ENCODE measurements at regions not wholly inside any gene's neighbourhood (a gene's known extent, or its start where the extent isn't known, plus 50 kb on each side); places are given as distances from the start of the nearest gene placed in this dataset.

DNA sequence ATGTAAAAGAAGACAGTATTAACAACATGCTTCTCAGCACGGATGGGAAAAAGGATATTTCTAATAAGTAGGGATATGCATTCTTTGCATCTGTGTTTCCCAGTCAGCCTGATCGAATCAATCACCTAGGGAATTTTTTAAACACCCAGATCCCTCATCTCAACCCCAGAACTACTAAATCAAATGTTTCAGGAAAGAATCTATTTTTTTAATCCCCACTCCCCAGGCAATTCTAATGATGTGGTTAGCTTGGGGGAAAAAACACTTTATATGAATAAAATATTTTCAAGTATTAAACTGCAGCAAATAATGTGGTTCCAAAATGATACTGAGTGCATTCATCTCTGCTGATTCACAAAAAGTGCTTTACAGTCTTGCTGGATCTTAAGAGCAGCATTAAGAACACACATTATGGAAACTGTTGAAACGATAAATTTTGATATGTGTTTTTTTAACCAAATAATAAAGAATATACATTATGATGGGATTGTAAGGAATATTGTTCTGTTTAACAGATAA lies 68.7 kb upstream of the GUCY1A1 start:
- Histone ChIP-seq H3K4me1 (no peaks in the 10 kb centered on the region), H3K4me3 (no peak overlapping the region), H3K27me3 (no peaks in the 10 kb centered on the region), H3K36me3 (no peaks in the 10 kb centered on the region), H3K9me3 (no peaks in the 10 kb centered on the region), H3K27ac (no peak overlapping the region)
- intact Hi-C loops (cut with DNase I; ENCODE audit: low total_unique reads), result no loop called here
- no peak for DNase-seq
- TF ChIP-seq, protein P1, sequence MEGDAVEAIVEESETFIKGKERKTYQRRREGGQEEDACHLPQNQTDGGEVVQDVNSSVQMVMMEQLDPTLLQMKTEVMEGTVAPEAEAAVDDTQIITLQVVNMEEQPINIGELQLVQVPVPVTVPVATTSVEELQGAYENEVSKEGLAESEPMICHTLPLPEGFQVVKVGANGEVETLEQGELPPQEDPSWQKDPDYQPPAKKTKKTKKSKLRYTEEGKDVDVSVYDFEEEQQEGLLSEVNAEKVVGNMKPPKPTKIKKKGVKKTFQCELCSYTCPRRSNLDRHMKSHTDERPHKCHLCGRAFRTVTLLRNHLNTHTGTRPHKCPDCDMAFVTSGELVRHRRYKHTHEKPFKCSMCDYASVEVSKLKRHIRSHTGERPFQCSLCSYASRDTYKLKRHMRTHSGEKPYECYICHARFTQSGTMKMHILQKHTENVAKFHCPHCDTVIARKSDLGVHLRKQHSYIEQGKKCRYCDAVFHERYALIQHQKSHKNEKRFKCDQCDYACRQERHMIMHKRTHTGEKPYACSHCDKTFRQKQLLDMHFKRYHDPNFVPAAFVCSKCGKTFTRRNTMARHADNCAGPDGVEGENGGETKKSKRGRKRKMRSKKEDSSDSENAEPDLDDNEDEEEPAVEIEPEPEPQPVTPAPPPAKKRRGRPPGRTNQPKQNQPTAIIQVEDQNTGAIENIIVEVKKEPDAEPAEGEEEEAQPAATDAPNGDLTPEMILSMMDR (IDR thresholded peaks at IDR 0.05), result no peak
- TF ChIP-seq POLR2A (IDR thresholded peaks at IDR 0.05), result no peak

DNA sequence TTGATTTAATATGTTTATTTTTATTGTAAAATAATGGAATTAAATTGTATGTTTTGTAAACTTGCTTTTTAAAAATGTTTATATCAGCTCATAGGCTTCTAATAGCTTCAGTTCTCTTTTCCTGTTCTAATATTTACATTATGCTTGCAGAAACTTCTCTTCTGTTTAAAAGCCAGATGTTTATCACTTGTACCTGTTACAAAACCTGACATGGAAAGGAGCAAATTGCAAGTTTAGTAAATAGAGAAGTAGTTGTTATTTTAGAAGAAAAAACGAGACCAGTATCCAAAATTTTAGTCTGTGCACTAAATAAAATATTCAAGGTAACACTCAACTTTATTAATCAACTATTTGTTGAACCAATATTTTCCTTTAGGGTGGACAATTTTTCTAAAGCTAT lies 69.4 kb upstream of the GUCY1A1 start:
- no peaks in the 10 kb centered on the region for H3K4me1 ChIP-seq
- H3K27me3 ChIP-seq, result no peaks in the 10 kb centered on the region
- H3K4me3 ChIP-seq, result no peak overlapping the region
- TF ChIP-seq POLR2A (IDR thresholded peaks at IDR 0.05), result no peak
- TF ChIP-seq, protein P1 (IDR thresholded peaks at IDR 0.05), result no peak
- H3K36me3 ChIP-seq, result no peaks in the 10 kb centered on the region
- H3K9me3 ChIP-seq, result no peaks in the 10 kb centered on the region
- DNase-seq, result no peak
- no peak overlapping the region for H3K27ac ChIP-seq
- intact Hi-C loops (cut with DNase I; ENCODE audit: low total_unique reads), result no loop called here

DNA sequence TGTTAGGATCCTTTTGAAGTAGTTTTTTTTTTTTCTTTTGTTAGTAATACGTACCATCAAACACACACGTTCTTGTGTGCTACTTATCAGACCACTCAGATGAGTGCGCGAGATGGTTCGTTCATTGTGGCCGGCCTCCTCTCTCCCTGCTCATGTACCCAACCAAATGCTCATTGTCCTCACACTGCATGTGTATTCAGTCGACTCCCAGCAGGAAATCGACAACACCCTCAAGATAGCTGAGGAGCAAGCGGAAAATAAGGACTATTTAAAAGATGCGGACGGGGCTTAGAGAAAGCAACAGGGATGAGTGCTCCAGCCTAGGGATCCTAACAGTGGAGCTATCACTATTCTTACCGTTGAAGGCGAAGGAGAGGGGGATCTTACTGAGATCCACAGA lies 72.9 kb upstream of the GUCY1A1 start:
- no peak for DNase-seq
- peak overlapping the region in 1 of 2 donors; percentile 47 for H3K27ac ChIP-seq
- H3K4me1 ChIP-seq, result no peaks in the 10 kb centered on the region
- no peaks in the 10 kb centered on the region for H3K36me3 ChIP-seq
- H3K27me3 ChIP-seq, result no peaks in the 10 kb centered on the region
- TF ChIP-seq POLR2A (IDR thresholded peaks at IDR 0.05), result no peak
- TF ChIP-seq, protein P1 (IDR thresholded peaks at IDR 0.05), result no peak
- intact Hi-C loops (cut with DNase I; ENCODE audit: low total_unique reads), result no loop called here
- H3K4me3 ChIP-seq, result no peak overlapping the region
- no peaks in the 10 kb centered on the region for H3K9me3 ChIP-seq

DNA sequence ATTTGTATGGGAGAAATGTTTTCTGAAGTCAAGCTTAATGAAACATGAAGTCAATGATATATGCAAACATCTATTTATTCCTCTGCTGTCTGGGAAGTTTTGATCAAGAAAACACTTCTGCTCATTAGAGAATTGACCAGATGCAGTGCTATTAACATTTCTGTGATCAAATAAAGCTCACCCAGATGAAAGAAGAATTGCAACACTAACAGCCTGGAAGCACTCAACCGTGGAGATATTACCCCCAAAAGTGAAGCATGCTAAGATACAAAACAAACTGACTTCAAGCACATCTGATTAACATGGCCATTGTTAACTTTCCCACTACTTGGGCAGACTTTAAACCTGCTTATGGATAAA lies 73.7 kb upstream of the GUCY1A1 start:
- intact Hi-C loops (cut with DNase I; ENCODE audit: low total_unique reads), result no loop called here
- H3K27ac ChIP-seq, result peak overlapping the region; percentile 28 to 47
- no peak for TF ChIP-seq POLR2A (IDR thresholded peaks at IDR 0.05)
- TF ChIP-seq, protein P1 (IDR thresholded peaks at IDR 0.05), result no peak

DNA sequence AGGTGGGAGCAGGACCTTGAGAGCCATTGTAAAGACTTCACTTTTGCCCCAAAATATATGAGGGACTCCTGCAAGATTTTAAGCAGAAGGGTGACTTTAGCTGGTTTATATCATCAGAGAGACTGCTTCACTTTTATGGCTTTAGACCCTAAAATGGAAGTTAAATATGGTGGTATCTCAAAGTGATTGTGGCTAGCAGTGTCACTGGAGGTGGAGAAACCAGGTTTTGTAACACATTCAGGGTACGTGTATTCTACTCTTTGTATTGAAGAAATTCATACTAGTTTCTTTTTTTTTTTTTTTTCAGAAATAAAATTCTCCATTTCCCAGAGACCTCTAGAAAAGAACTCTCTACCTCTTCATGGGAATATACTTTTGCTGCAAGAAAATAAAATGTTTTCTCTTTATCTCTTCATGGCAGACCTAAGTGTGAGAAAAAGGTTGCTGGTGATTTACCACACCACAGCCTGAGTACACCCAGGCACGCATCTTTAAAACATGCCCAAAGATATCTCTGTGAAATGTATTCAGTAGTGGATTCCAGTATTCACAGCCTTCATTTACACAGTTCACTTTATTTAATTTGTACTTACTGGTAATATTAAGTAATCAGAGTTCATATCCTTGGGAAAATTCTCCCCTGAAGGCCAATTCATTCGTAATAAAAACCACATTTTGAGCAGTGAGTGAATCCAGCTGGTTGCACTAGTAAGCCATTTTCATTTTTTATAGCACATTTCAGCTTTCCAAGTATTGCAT lies 74.3 kb upstream of the GUCY1A1 start:
- H3K4me3 ChIP-seq, result no peak overlapping the region
- no peaks in the 10 kb centered on the region for H3K4me1 ChIP-seq
- H3K27me3 ChIP-seq, result no peaks in the 10 kb centered on the region
- DNase-seq, result peak in 1 of 2 donors; percentile 39
- H3K36me3 ChIP-seq, result no peaks in the 10 kb centered on the region
- intact Hi-C loops (cut with DNase I; ENCODE audit: low total_unique reads), result no loop called here
- H3K9me3 ChIP-seq, result no peaks in the 10 kb centered on the region
- H3K27ac ChIP-seq, result peak overlapping the region; percentile 34 to 47
- TF ChIP-seq, protein P1 (IDR thresholded peaks at IDR 0.05), result no peak
- no peak for TF ChIP-seq POLR2A (IDR thresholded peaks at IDR 0.05)

More for the DNA sequence above, 73.7 kb upstream of the GUCY1A1 start:
- H3K27me3 ChIP-seq, result no peaks in the 10 kb centered on the region
- no peaks in the 10 kb centered on the region for H3K4me1 ChIP-seq
- DNase-seq, result no peak
- no peak overlapping the region for H3K4me3 ChIP-seq
- no peaks in the 10 kb centered on the region for H3K36me3 ChIP-seq
- no peaks in the 10 kb centered on the region for H3K9me3 ChIP-seq

Measured in uterus (tissue), 3 donors.